ENCODE measurements at regions not wholly inside any gene's neighbourhood (a gene's known extent, or its start where the extent isn't known, plus 50 kb on each side); places are given as distances from the start of the nearest gene placed in this dataset.

- POLR2A ChIA-PET = no interaction called here
- TF ChIP-seq, protein P1, sequence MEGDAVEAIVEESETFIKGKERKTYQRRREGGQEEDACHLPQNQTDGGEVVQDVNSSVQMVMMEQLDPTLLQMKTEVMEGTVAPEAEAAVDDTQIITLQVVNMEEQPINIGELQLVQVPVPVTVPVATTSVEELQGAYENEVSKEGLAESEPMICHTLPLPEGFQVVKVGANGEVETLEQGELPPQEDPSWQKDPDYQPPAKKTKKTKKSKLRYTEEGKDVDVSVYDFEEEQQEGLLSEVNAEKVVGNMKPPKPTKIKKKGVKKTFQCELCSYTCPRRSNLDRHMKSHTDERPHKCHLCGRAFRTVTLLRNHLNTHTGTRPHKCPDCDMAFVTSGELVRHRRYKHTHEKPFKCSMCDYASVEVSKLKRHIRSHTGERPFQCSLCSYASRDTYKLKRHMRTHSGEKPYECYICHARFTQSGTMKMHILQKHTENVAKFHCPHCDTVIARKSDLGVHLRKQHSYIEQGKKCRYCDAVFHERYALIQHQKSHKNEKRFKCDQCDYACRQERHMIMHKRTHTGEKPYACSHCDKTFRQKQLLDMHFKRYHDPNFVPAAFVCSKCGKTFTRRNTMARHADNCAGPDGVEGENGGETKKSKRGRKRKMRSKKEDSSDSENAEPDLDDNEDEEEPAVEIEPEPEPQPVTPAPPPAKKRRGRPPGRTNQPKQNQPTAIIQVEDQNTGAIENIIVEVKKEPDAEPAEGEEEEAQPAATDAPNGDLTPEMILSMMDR (IDR thresholded peaks at IDR 0.05; ENCODE audit: low read depth, low read length) = no peak
- Histone ChIP-seq H3K27me3 (ENCODE audit: control insufficient read depth, insufficient read depth, low read length) (no peaks in the 10 kb centered on the region), H3K4me3 (ENCODE audit: low read depth, low read length) (no peak overlapping the region), H3K27ac (ENCODE audit: low read depth, low read length) (no peak overlapping the region), H3K9me3 (ENCODE audit: control insufficient read depth, insufficient read depth, low read length) (peaks cover 7% of the 10 kb centered on the region)
- CTCF ChIA-PET = no interaction called here
- no peak for DNase-seq (ENCODE audit: low read depth, low spot score)
Observed at GRCh38 chr1:234923626-234924025, 205.0 kb downstream of the TOMM20 start.

GRCh38 chr1:234922987-234923386, 205.7 kb downstream of the TOMM20 start:
- Histone ChIP-seq H3K27ac (ENCODE audit: low read depth, low read length) (no peak overlapping the region), H3K27me3 (ENCODE audit: control insufficient read depth, insufficient read depth, low read length) (no peaks in the 10 kb centered on the region), H3K4me3 (ENCODE audit: low read depth, low read length) (no peak overlapping the region), H3K9me3 (ENCODE audit: control insufficient read depth, insufficient read depth, low read length) (peaks cover 7% of the 10 kb centered on the region)
- ChIA-PET POLR2A (no interaction called here), CTCF (no interaction called here)
- TF ChIP-seq, protein P1 (IDR thresholded peaks at IDR 0.05; ENCODE audit: low read depth, low read length) = no peak
- DNase-seq (ENCODE audit: low read depth, low spot score) = no peak

GRCh38 chr1:234921266-234922062, 207.2 kb downstream of the TOMM20 start:
- no peak overlapping the region for H3K27ac ChIP-seq (ENCODE audit: low read depth, low read length)
- ChIA-PET CTCF (interaction anchor here (1.6 kb wide), 1 partner anchor 162 kb away, joined by 4 read pairs; no protein-coding TSS in a partner anchor), POLR2A (no interaction called here)
- peaks cover 10% of the 10 kb centered on the region for H3K9me3 ChIP-seq (ENCODE audit: control insufficient read depth, insufficient read depth, low read length)
- DNase-seq (ENCODE audit: low read depth, low spot score) = no peak
- H3K27me3 ChIP-seq (ENCODE audit: control insufficient read depth, insufficient read depth, low read length) = no peaks in the 10 kb centered on the region
- TF ChIP-seq, protein P1 (IDR thresholded peaks at IDR 0.05; ENCODE audit: low read depth, low read length) = no peak
- no peak overlapping the region for H3K4me3 ChIP-seq (ENCODE audit: low read depth, low read length)

GRCh38 chr1:234920843-234921140, 207.8 kb downstream of the TOMM20 start:
- TF ChIP-seq, protein P1 (IDR thresholded peaks at IDR 0.05; ENCODE audit: low read depth, low read length) = no peak
- ChIA-PET CTCF (interaction anchor here (1.6 kb wide), 1 partner anchor 163 kb away, joined by 4 read pairs; no protein-coding TSS in a partner anchor), POLR2A (no interaction called here)
- H3K4me3 ChIP-seq (ENCODE audit: low read depth, low read length) = no peak overlapping the region
- DNase-seq (ENCODE audit: low read depth, low spot score) = no peak
- H3K27me3 ChIP-seq (ENCODE audit: control insufficient read depth, insufficient read depth, low read length) = no peaks in the 10 kb centered on the region
- H3K9me3 ChIP-seq (ENCODE audit: control insufficient read depth, insufficient read depth, low read length) = peaks cover 10% of the 10 kb centered on the region
- no peak overlapping the region for H3K27ac ChIP-seq (ENCODE audit: low read depth, low read length)

DNA sequence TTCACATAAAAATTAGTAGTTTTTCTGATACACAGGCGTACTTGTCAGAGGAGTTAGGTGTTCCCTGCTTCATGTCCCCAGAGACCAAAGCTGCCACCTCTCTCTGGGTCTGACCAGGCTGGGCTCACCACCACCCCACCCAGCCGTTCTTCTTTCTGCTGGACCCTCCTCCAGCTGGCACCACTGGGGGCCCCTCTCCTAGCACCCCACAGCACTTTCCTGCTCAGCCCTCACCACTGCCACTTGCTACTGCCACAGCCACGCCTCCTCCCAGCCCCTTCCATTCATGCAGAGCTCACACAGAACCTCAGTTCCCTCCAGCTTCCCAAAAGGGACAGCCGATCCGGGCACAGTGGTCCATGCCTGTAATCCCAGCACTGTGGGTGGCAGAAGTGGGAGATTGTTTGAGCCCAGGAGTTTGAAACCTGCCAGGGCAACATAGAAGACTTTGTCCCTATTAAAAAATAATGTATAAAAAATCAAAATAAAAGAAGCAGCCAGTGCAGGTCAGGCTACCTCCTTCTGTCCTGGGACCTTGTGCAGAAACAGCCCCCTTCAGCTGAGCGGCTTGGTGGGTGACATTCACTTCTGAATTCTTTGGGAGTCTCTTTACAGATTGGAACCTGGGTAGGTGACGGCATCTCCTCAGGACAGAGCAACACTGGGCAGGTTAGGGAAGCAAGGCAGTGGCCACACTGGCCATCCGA, 208.3 kb downstream of the TOMM20 start:
- H3K4me3 ChIP-seq (ENCODE audit: low read depth, low read length) = no peak overlapping the region
- peaks cover 10% of the 10 kb centered on the region for H3K9me3 ChIP-seq (ENCODE audit: control insufficient read depth, insufficient read depth, low read length)
- no peaks in the 10 kb centered on the region for H3K27me3 ChIP-seq (ENCODE audit: control insufficient read depth, insufficient read depth, low read length)
- ChIA-PET CTCF (no interaction called here), POLR2A (no interaction called here)
- H3K27ac ChIP-seq (ENCODE audit: low read depth, low read length) = no peak overlapping the region
- TF ChIP-seq, protein P1 (IDR thresholded peaks at IDR 0.05; ENCODE audit: low read depth, low read length) = no peak
- DNase-seq (ENCODE audit: low read depth, low spot score) = no peak

Measured in AG04450 (cell line).